GM18505 (cell line): ENCODE measurements at regions not wholly inside any gene's neighbourhood (a gene's known extent, or its start where the extent isn't known, plus 50 kb on each side); places are given as distances from the start of the nearest gene placed in this dataset.

ENCODE experiments used
- ATAC-seq: cut with Tn5 transposase; IDR thresholded peaks from one replicate; pipeline ENCODE4 v1.9.1; 2021; ENCODE audit not compliant: unreplicated experiment
- POLR2A ChIP-seq: IDR thresholded peaks from 4 replicates; pipeline ENCODE4 v1.6.1; 2011; ENCODE audit warnings: borderline replicate concordance; ENCODE audit not compliant: insufficient read depth, insufficient read length; ENCODE audit errors: extremely low read depth

DNA sequence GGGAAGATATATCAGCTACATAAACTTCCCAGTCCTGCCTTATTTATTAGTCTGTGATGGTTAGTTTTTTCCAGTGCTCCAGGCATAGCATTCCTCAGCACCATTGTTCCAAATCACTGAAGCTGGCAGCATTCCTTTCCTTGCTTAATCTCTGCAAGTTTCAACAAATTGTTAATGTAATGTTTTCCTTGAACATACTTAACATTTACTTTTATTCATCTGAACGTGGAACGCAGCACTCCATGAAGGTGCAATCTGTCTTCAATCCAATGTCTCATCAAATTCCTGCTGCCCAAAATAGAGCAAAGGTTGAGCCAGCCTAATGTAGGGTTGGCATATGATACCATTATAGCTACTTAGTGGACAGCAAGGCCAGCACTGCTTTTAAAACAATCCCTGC lies 441.1 kb upstream of the RBFOX1 start:
- no peak for TF ChIP-seq POLR2A
- ATAC-seq = no peak

DNA sequence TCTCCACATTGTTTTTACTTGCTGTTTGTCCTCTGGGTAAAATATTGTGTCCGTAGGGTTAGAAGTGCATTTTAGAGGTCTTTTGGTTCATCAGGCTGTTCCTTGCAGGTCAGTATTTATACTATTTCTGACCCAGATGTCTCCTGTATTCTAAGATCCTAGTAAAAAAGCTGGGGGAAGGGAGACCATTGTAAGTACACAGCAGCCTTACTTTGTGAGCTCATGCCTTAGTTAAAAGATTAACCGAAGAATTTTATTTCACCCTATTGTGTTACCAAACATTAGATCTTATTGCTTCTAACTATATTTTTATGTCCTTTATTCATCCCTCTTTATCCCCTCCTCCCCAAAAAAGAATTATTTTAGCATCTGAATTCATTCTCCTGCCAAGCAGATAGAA lies 444.1 kb upstream of the RBFOX1 start:
- no peak for ATAC-seq
- no peak for TF ChIP-seq POLR2A

DNA sequence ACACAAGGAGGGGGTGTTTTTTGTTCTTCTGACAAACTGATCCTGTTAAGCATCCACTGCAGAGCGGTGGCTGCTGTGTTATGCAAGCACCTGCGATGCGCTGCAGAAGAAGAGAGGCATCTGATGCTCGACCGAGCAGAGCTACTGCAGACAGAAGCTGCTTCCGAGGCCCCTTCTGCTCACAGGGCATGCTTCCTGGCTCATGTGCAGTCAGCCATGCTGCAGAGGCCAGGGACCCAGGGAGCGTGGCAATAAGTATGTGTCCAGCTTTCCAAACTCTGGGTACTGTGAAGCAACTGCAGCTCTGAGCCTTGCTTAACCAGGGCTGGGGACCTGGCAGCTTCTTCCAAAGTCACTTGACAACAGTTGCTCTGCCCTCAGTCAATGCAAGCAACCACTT lies 448.6 kb upstream of the RBFOX1 start:
- no peak for TF ChIP-seq POLR2A
- ATAC-seq = no peak

DNA sequence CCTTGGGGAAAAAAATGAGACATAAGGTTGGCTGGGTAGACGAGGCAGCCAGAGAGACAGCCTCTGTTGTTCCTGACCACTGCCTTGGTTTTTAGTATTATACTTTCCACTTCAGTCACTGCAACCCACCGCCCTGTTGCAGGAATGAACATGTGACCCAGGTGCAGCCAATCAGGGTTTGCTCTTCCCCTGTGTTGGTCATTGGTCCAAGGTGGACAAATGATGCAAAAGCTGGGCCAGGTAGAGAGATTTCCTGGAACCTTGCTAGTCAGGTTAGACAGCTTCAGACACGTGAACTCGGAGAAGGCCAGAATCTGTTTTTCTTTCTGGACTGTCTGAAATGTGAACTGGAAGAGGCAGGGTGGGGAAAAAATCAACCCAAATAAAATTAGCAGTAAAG lies 452.4 kb upstream of the RBFOX1 start:
- TF ChIP-seq POLR2A = no peak
- no peak for ATAC-seq

DNA sequence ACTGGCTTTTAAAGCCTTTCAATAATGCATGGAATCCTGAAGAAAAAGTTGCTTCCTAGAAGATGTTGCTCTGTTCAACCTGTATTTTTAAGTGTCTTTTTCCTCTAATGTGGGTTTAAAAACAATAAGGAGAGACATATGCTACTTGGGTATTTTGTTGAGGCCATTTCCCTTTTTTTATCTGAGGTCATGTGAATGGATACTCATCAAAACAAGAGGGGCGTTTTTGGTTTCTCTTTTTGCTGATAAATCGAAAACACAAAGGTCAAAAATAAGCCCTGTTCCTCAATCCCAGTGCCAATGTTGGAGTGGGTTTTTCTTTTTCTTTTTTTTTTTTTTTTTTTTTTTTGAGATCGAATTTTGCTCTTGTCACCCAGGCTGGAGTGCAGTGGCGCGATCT lies 468.0 kb upstream of the RBFOX1 start:
- TF ChIP-seq POLR2A = no peak
- no peak for ATAC-seq

DNA sequence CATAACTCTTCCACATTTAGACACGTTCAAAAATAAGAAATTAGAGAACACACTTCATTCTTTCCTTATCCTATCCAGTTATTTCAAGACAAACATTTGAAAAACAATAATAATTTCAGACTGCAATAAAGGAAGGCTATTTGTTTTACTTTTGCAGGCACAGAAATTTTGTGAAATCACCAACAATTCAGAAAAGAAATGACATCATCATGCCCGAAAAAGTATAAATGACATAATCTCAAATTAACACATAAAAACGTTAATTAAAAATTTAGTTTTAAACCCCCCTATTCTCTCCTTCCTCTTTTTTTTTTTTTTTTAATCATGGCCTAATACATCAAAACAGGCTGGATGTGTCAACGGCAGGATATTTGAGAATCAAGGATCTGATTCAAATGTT lies 468.4 kb upstream of the RBFOX1 start:
- no peak for ATAC-seq
- TF ChIP-seq POLR2A = no peak

DNA sequence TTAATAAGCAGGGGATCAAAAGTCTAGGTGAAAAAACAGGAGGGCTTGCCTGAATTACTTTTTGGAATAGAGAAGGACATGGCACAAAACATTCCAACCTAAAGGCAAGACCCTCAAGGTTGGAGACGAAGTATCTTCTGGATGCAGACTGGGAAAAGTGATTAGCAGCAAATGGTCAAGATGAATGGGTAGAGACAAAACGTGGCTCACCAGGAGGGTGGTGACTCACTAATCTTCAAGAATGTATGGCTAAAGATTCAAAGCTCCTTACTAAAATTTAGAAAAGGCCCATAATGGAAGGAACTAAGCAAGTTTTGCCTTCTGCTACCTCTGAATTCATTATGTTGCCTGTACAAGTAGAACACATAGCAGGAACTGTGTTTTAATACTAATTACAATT lies 469.5 kb upstream of the RBFOX1 start:
- no peak for TF ChIP-seq POLR2A
- no peak for ATAC-seq

DNA sequence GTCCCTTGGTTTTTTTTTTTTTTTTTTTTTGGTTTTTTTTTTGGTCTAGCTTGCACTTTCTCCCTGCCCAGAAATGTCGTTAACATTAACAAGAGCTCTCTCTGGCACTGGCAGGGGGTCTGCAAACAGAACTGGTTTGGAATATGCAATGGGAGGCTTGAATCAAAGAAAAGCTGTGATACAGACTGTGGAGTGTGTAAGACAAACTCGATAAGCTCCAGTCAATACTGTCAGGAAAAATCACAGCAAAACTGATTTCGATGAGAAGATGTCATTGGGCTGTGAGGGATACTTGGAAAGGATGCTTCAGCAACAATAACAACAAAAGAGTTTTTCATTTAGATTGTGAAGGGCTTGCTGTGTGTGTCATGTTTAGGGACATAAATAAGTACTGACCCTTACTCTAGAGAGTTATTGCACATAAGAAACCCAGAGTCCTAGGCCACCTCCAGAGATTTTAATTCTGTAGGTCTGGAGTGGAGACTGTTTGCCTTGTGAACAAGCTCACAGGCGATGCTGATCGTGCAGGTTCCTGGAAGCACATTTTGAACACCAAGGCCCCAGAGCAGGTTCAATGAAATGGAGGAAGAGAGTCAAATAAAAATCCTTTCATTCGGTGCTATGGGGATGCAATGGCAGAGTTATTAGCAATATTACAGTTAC lies 470.7 kb upstream of the RBFOX1 start:
- no peak for TF ChIP-seq POLR2A
- no peak for ATAC-seq

DNA sequence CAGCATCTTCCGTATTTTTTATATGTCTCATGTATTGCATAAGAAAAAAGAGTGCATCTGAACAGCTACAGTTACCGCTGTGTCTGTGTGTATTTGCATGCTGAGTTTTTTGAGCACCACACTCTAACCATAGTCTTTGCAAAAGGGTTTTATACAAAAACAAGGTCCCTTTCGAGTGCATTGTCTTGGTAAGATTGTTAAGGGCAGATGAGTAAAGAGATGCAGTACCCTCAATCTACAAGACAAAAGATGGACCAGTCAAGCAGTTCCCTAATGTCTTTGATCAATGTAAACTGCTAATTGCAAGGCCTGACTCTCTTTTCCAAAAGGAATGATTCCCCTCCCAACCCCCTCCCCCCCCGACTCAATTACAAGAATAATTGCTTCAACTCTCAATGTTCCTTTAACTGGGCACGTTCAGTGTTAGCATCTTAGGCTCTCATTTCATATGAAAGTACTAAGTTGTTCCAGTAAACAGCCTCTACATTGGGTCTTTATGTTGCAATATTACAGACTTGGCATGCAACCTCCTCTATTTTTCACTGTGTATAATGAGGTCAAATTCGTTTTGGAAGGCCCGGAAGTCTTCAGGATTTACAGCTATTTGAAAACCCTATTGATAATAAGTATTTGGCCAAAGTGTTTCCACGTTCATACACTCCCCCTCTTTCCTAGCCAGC lies 471.4 kb upstream of the RBFOX1 start:
- no peak for ATAC-seq
- TF ChIP-seq POLR2A = no peak

DNA sequence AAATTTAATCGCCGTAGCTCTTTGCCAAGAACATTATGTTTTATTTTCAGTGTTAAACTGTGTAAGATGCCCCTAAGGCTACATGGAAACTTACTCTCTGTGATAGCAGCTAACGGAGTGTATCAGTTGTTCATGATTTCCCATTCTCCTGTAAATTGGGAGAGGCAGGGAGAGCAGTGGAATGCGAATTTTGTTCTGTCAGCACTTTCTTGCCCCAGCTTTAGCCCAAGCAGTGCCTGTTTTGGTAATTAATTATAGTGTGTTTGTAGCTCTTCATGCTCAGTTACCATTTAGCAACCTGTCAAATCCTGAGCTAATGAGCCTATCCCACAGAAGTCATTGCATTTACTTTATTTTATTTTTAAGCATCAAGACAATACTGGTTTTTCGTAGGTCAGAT lies 475.1 kb upstream of the RBFOX1 start:
- ATAC-seq = no peak
- no peak for TF ChIP-seq POLR2A

DNA sequence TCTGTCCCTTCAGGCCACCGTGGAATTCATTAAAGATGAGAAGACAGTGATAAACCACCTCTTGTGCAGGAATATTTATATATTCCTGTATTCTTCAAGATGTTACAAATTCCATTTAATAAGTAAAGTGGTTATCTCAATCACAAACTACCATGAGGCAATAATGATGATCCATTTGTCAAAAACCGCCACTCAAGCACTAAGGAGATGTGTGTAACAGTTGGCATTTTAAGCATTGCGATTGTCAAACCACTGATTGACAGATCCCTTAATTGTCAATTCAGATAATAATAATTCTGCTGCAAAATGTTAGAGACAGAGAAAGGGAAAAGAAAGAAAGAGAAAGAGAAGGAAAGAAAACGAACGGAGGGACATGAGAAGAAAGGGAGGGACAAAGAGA lies 476.1 kb upstream of the RBFOX1 start:
- TF ChIP-seq POLR2A = no peak
- no peak for ATAC-seq

DNA sequence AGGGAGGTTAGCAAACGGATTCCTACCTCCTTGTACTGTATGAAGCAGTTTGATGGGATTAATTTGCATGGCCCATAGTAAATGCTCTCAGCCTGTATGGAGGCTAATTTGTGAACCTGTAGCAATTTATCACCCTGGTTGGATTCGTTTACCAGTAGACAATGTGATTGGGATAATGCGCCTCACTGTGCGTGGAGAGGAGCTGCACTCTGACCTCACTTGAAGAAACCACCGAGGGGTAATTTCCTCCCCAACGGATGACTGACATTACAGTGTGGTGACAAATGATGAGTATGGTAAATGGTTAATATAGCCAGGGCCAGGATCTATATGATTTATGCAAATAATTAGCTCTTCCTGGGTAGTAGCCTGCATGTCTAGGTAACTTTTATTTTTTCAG lies 479.1 kb upstream of the RBFOX1 start:
- no peak for ATAC-seq

DNA sequence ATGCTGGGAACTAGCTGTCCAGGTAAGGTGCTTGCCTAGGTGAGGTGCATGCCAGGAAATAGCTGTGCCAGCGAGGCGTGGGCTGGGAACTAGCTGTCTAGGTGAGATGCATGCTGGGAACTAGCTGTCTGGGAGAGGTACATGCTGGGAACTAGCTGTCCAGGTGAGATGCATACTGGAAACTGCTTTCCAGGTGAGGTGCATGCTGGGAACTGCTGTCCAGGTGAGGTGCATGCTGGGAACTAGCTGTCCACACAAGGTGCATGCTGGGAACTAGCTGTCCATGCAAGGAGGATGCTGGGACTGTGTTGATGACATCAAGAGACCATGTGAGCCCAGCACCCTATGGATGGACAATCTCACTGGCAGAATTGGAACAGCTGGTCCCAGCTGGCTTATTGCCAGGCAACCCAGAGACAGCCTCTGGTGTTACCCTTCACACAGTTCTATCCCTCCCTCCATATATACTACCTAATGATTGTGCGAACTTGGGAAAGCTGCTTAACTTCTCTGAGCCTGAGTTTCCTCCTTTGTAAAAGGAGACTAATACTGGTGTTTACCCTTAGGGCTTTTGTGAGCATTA lies 479.9 kb upstream of the RBFOX1 start:
- TF ChIP-seq POLR2A = no peak
- no peak for ATAC-seq

More for the DNA sequence above, 479.1 kb upstream of the RBFOX1 start:
- TF ChIP-seq POLR2A = no peak

DNA sequence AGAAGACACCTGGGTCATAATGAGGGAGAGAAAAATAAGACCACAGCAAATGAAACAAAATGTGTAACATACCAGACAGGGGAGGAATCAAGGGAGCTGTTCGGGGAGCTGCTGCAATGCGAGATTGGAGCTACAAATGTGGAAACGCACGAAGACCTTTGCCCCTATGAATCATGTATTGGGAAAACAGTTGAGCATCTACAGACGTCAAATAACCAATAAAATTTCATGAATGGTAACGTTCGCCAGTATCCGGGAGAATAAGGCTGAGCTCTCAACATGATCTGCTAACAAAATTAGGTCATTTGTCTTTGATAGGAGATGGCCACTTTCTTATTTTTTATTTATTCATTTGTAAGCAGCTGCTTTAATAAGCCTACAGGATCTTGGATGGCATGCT lies 486.2 kb upstream of the RBFOX1 start:
- ATAC-seq = no peak
- TF ChIP-seq POLR2A = no peak
